Ectodermal cell (in vitro differentiated cells): ENCODE measurements at regions not wholly inside any gene's neighbourhood (a gene's known extent, or its start where the extent isn't known, plus 50 kb on each side); places are given as distances from the start of the nearest gene placed in this dataset.

Experiments
- H3K27ac ChIP-seq: 2 replicates; pipeline ENCODE4 v1.7.0; 2013; ENCODE audit warnings: mild to moderate bottlenecking, low read depth, low read length; ENCODE audit not compliant: insufficient read depth, poor library complexity, severe bottlenecking
- H3K27me3 ChIP-seq: 2 replicates; pipeline ENCODE4 v1.7.0; 2013; ENCODE audit warnings: mild to moderate bottlenecking, low read length; ENCODE audit not compliant: insufficient read depth, control insufficient read depth, poor library complexity, severe bottlenecking
- H3K36me3 ChIP-seq: one replicate; pipeline ENCODE4 v1.7.0; 2013; ENCODE audit warnings: low read length; ENCODE audit not compliant: control insufficient read depth, insufficient read depth
- H3K4me1 ChIP-seq: one replicate; pipeline ENCODE4 v1.7.0; 2013; ENCODE audit warnings: low read length; ENCODE audit not compliant: control insufficient read depth, insufficient read depth
- H3K4me3 ChIP-seq: 2 replicates; pipeline ENCODE4 v1.7.0; 2013; ENCODE audit warnings: low read depth, low read length, control low read depth; ENCODE audit not compliant: insufficient read depth
- H3K9me3 ChIP-seq: 2 replicates; pipeline ENCODE4 v1.7.0; 2013; ENCODE audit warnings: mild to moderate bottlenecking, low read length, moderate library complexity; ENCODE audit not compliant: control insufficient read depth
- WGBS, 2 experiments: methylation state at CpG; one replicate each; pipeline ENCODE4 v1.1.7; 2013; ENCODE audit warnings: missing lambda C conversion rate in 2 of 2; 5-methylcytosine and 5-hydroxymethylcytosine counted together

DNA sequence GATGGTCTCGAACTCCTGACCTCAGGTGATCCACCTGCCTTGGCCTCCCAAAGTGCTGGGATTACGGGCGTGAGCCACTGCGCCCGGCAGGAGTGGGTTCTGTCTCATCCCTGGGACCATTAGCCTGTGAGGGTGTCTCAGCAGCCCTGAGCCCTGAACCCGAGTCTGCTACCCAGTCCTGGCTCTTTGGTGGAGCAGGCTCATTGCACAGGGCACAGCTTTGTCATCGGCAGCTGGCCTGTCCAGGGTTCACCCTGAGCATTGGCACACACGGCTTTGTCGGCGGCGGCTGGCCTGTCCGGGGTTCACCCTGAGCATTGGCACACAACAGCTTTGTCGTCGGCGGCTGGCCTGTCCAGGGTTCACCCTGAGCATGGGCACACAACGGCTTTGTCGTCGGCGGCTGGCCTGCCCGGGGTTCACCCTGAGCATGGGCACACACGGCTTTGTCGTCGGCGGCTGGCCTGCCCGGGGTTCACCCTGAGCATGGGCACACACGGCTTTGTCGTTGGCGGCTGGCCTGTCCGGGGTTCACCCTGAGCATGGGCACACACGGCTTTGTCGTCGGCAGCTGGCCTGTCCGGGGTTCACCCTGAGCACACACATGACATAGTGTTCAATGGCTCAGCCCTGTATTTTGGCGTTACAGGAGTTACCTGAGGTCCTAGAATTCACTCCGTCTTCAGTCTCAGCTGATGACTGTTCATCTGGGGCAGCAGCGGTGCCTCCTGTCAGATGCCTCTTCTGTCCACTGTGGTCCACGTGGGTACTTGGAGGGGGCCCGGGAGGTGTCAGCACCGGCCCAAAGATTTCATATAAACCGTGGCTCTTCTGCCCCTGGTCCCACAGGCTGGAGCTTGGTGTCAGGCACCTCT, 1082.5 kb downstream of the BRD1 start:
- Histone ChIP-seq H3K9me3 (no peaks in the 10 kb centered on the region), H3K4me3 (no peak overlapping the region), H3K27ac (no peak overlapping the region), H3K27me3 (no peaks in the 10 kb centered on the region), H3K36me3 (no peaks in the 10 kb centered on the region), H3K4me1 (no peaks in the 10 kb centered on the region)
- WGBS, 2 experiments, result 95% methylated on average over 40 of the region's 40 CpGs

DNA sequence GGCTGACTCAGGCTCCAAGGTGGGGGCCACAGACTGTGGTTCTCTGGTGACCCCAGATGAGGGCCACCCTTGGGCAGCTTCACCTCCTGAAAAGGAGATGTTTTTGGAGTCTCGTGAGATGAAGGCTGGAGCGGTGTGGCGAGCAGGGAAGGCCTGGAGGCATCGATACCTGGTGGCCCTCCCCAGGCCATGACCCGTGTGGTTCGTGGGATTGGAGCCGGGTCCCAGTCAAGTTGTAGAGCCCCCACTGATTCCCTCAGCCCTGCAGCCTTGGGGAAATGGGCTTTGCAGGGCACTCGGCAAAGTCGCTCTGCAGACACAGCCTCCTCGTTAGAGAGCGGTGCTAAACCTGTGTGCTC, 1083.4 kb downstream of the BRD1 start:
- Histone ChIP-seq H3K27me3 (no peaks in the 10 kb centered on the region), H3K9me3 (no peaks in the 10 kb centered on the region), H3K4me3 (no peak overlapping the region), H3K27ac (no peak overlapping the region), H3K4me1 (no peaks in the 10 kb centered on the region), H3K36me3 (no peaks in the 10 kb centered on the region)
- 95 to 96% methylated on average over 11 of the region's 11 CpGs for WGBS, 2 experiments

- 93 to 94% methylated on average over 32 of the region's 32 CpGs for WGBS, 2 experiments
- no peak overlapping the region for H3K4me3 ChIP-seq
- no peaks in the 10 kb centered on the region for H3K36me3 ChIP-seq
- no peak overlapping the region for H3K27ac ChIP-seq
- H3K27me3 ChIP-seq, result no peaks in the 10 kb centered on the region
- no peaks in the 10 kb centered on the region for H3K4me1 ChIP-seq
- H3K9me3 ChIP-seq, result no peaks in the 10 kb centered on the region
Measured at GRCh38 chr22:48743601-48744282, 1083.9 kb downstream of the BRD1 start.

DNA sequence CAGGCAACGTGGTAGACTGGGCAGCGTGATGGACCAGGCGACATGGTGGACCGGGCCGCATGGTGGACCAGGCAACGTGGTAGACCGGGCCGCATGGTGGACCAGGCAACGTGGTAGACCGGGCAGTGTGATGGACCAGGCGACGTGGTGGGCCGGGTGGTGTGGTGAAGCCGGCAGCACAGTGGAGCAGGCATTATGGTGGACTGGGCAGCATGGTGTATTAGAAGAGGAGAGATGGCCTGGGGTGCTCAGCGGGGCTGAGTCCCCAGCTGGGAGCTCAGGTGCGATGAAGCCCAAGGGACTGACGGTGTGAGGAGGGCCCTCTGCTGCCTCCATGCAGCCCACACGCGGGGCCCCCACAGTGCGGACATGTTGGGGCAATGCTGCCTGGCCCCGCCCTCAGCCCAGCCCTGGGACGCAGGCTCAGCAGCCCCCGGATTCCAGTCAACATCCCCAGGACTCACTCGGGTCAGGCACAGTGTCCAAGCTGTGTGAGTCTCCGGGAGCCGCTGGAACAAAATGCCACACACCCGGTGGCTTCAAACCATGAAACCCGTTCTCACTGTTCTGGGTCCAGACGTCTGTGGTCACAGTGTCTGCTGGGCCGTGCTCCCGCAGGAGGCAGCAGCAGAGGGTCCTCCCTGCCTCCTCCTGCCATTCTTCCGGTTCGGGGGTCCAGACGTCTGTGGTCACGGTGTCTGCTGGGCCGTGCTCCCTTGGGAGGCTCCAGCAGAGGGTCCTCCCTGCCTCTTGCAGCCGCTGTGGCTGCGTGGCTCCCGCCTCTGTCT, 1084.9 kb downstream of the BRD1 start:
- no peaks in the 10 kb centered on the region for H3K4me1 ChIP-seq
- H3K9me3 ChIP-seq, result no peaks in the 10 kb centered on the region
- 94% methylated on average over 39 of the region's 39 CpGs for WGBS, 2 experiments
- H3K4me3 ChIP-seq, result no peak overlapping the region
- H3K27me3 ChIP-seq, result no peaks in the 10 kb centered on the region
- H3K27ac ChIP-seq, result no peak overlapping the region
- no peaks in the 10 kb centered on the region for H3K36me3 ChIP-seq

DNA sequence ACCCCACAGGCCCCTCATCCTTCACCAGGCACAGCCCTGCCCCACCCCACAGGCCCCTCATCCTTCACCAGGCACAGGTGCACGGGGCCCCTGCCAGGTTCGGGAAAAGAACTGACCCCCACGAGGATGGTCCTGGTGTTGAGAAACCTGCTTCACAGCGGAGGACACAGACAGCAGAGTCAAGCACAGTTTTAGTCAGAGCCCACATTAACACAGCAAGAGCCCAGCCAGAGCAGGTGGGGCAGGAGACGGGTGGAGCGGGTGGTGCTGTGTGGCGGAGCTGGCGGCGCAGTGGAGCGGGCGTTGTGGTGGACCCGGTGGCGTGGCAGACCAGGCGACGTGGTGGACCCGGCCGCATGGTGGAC, 1085.5 kb downstream of the BRD1 start:
- 95 to 96% methylated on average over 17 of the region's 17 CpGs for WGBS, 2 experiments
- Histone ChIP-seq H3K4me1 (no peaks in the 10 kb centered on the region), H3K36me3 (no peaks in the 10 kb centered on the region), H3K27me3 (no peaks in the 10 kb centered on the region), H3K4me3 (no peak overlapping the region), H3K9me3 (no peaks in the 10 kb centered on the region), H3K27ac (no peak overlapping the region)

- Histone ChIP-seq H3K4me3 (no peak overlapping the region), H3K27me3 (no peaks in the 10 kb centered on the region), H3K9me3 (no peaks in the 10 kb centered on the region), H3K4me1 (no peaks in the 10 kb centered on the region), H3K36me3 (no peaks in the 10 kb centered on the region), H3K27ac (no peak overlapping the region)
- WGBS, 2 experiments, result 94 to 96% methylated on average over 8 of the region's 8 CpGs
Measured at GRCh38 chr22:48741540-48741939, 1086.1 kb downstream of the BRD1 start.

DNA sequence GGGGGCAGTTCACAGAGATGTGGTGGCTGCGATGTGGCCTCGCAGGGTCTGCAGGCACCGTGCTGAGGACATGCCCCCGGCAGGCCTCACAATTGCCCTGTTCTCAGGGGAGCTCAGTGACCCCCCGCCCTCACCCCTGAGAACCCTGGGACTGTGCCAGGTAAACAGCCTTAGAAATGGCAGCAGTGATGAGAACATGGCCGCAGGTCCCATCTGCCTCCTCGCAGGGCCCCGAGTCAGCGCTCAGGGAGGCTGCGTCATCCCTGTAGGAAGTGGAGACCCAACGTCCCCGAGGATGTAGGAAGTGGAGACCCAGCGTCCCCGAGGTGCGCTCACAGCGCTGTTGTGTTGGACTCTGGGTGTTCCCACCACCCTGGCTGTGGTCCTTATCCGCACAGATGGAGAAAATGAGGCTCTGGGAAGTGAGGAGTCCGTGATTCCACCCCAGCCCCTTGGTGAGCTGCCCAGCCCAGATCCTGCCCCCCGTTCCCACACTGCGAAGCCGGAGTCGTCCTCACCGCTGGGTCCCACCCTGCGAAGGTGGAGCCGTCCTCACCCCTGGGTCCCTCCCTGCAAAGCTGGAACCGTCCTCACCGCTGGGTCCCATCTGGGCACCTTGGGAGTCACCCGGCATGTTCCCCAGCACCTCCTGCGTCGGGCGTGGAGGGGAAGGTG, 1086.8 kb downstream of the BRD1 start:
- 96% methylated on average over 31 of the region's 31 CpGs for WGBS, 2 experiments

DNA sequence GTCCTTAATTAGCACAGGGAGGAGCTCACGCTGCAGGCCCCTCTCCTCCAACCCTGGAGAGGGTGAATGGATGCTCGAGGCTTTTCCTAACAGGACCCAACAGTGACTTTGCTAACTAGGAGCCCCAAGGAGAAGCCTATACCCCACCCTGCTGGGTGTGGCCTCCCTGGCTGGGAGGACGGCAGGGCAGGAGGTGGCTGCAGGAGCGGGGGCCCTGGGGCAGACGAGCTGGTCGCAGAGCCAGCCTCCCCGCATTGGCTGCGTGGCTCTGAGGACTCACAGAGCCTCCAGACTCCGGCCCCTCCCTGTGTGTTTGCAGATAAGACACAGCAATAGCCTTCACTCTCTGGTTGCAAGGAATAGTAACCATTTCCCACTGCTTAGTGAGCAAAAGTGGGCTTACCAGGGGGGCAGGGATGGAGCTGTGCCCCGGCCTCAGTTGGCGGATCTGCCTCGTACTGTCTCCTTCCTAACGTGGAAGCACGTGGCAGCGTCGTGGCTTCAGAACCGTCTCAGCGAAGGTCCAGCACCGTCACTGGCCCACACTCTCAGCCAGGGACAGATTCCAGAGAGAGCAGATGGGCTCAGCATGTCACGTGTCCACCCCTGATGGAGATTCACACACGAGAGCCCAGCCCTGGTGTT, 1087.5 kb downstream of the BRD1 start:
- H3K9me3 ChIP-seq, result no peaks in the 10 kb centered on the region
- no peak overlapping the region for H3K27ac ChIP-seq
- H3K36me3 ChIP-seq, result no peaks in the 10 kb centered on the region
- WGBS, 2 experiments, result 93 to 94% methylated on average over 21 of the region's 21 CpGs
- no peak overlapping the region for H3K4me3 ChIP-seq
- H3K27me3 ChIP-seq, result no peaks in the 10 kb centered on the region
- no peaks in the 10 kb centered on the region for H3K4me1 ChIP-seq

More for the DNA sequence above, 1086.8 kb downstream of the BRD1 start:
- Histone ChIP-seq H3K4me3 (no peak overlapping the region), H3K4me1 (no peaks in the 10 kb centered on the region), H3K27ac (no peak overlapping the region), H3K9me3 (no peaks in the 10 kb centered on the region), H3K36me3 (no peaks in the 10 kb centered on the region), H3K27me3 (no peaks in the 10 kb centered on the region)

- no peak overlapping the region for H3K27ac ChIP-seq
- no peak overlapping the region for H3K4me3 ChIP-seq
- no peaks in the 10 kb centered on the region for H3K9me3 ChIP-seq
- no peaks in the 10 kb centered on the region for H3K27me3 ChIP-seq
- no peaks in the 10 kb centered on the region for H3K36me3 ChIP-seq
- WGBS, 2 experiments, result 91 to 94% methylated on average over 23 of the region's 23 CpGs
- H3K4me1 ChIP-seq, result no peaks in the 10 kb centered on the region
Measured at GRCh38 chr22:48739348-48740085, 1088.2 kb downstream of the BRD1 start.
